ENCODE measurements at regions not wholly inside any gene's neighbourhood (a gene's known extent, or its start where the extent isn't known, plus 50 kb on each side); places are given as distances from the start of the nearest gene placed in this dataset.

- no peak for TF ChIP-seq CTCF (IDR thresholded peaks at IDR 0.05)
- no peaks in the 10 kb centered on the region for H3K27me3 ChIP-seq
- no peak overlapping the region for H3K4me3 ChIP-seq
- intact Hi-C loops (cut with DNase I; ENCODE audit: low total_unique reads): no loop called here
- no peak overlapping the region for H3K27ac ChIP-seq
- no peaks in the 10 kb centered on the region for H3K9me3 ChIP-seq
- no peaks in the 10 kb centered on the region for H3K36me3 ChIP-seq
- no peaks in the 10 kb centered on the region for H3K4me1 ChIP-seq
- no peak for DNase-seq
These were observed 115.0 kb upstream of the LHCGR start for GRCh38 chr2:48870503-48870902.

DNA sequence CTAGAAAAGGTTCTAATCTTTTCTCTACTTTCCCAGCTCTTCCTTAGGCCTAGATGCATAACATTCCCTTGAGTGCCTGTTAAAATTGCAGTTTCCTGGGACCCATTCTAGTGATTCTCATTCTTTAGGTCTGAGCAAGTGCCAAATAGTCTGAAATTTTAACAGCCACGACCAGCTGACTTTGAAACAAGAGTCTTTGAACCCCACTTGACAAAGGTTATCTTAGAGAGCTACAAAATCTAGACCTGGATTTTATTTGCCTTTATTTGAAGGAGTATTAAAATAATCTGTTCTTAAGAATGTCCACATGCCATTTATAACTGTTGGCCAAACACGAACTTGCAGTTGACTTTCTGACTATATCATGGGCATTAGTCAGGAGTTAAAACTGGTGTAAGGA lies 110.2 kb upstream of the LHCGR start:
- no peak for TF ChIP-seq CTCF (IDR thresholded peaks at IDR 0.05)
- intact Hi-C loops (cut with DNase I; ENCODE audit: low total_unique reads): no loop called here
- no peaks in the 10 kb centered on the region for H3K9me3 ChIP-seq
- H3K4me1 ChIP-seq: no peaks in the 10 kb centered on the region
- no peak overlapping the region for H3K4me3 ChIP-seq
- DNase-seq: no peak
- H3K27me3 ChIP-seq: no peaks in the 10 kb centered on the region
- no peak overlapping the region for H3K27ac ChIP-seq
- no peaks in the 10 kb centered on the region for H3K36me3 ChIP-seq

DNA sequence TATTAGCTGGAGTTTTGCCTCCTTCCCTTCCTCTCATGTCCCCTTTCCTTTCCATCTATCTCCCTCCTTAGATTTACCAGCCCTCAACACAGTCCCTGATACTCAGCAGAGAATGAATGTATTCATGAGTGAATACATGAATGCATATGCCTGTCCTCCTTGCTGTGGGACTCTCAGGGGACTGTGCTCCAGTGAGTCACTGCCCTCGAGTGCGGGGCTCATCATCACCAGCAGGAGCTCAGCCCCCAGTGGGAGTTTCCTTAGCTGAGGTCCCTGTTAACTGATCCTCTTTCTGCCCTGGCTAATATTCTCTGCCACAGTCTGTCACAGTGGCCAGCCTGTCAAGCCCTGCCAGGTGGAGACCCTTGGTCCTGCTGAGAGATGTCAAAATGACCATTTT lies 104.9 kb upstream of the LHCGR start:
- TF ChIP-seq CTCF (IDR thresholded peaks at IDR 0.05): no peak
- DNase-seq: no peak
- no peak overlapping the region for H3K27ac ChIP-seq
- intact Hi-C loops (cut with DNase I; ENCODE audit: low total_unique reads): no loop called here
- H3K27me3 ChIP-seq: no peaks in the 10 kb centered on the region
- no peaks in the 10 kb centered on the region for H3K9me3 ChIP-seq
- no peaks in the 10 kb centered on the region for H3K36me3 ChIP-seq
- H3K4me3 ChIP-seq: no peak overlapping the region
- no peaks in the 10 kb centered on the region for H3K4me1 ChIP-seq

DNA sequence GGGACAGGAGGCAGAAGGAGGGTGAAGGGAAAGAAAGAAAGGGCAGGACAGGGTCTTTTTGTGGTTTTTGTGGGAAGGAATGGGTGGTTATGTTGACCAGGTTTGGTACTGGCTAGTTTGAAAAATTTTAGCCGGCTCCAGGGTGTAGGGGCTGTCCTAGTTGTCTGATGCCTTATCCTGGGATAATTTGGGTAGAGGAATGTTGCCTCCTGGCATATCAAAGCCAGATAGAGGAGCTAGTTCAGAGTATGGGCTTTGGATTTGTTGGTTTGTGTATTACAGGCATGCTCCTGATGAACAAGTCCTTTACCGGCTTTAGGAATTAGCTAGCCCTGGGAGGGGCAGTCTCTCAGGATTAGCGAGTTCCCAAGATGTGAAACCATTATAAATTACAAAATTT lies 101.1 kb upstream of the LHCGR start:
- H3K27ac ChIP-seq: no peak overlapping the region
- intact Hi-C loops (cut with DNase I; ENCODE audit: low total_unique reads): no loop called here
- no peak for TF ChIP-seq CTCF (IDR thresholded peaks at IDR 0.05)
- H3K36me3 ChIP-seq: no peaks in the 10 kb centered on the region
- H3K9me3 ChIP-seq: no peaks in the 10 kb centered on the region
- DNase-seq: no peak
- H3K27me3 ChIP-seq: no peaks in the 10 kb centered on the region
- H3K4me3 ChIP-seq: no peak overlapping the region
- no peaks in the 10 kb centered on the region for H3K4me1 ChIP-seq

GRCh38 chr2:48856144-48856543 lies 100.6 kb upstream of the LHCGR start:
- Histone ChIP-seq H3K4me3 (no peak overlapping the region), H3K27ac (no peak overlapping the region), H3K36me3 (no peaks in the 10 kb centered on the region), H3K4me1 (no peaks in the 10 kb centered on the region), H3K27me3 (no peaks in the 10 kb centered on the region), H3K9me3 (no peaks in the 10 kb centered on the region)
- no peak for DNase-seq
- no peak for TF ChIP-seq CTCF (IDR thresholded peaks at IDR 0.05)
- intact Hi-C loops (cut with DNase I; ENCODE audit: low total_unique reads): no loop called here

GRCh38 chr2:48855142-48855541 lies 99.6 kb upstream of the LHCGR start:
- H3K4me3 ChIP-seq: no peak overlapping the region
- TF ChIP-seq CTCF (IDR thresholded peaks at IDR 0.05): no peak
- no peaks in the 10 kb centered on the region for H3K27me3 ChIP-seq
- no peaks in the 10 kb centered on the region for H3K36me3 ChIP-seq
- H3K27ac ChIP-seq: no peak overlapping the region
- no peaks in the 10 kb centered on the region for H3K9me3 ChIP-seq
- H3K4me1 ChIP-seq: no peaks in the 10 kb centered on the region
- intact Hi-C loops (cut with DNase I; ENCODE audit: low total_unique reads): no loop called here
- DNase-seq: no peak

Measured in tibial artery (tissue), 4 donors.